NCI-H526 (cell line): ENCODE measurements at regions not wholly inside any gene's neighbourhood (a gene's known extent, or its start where the extent isn't known, plus 50 kb on each side); places are given as distances from the start of the nearest gene placed in this dataset.
"Not testable (repeated sequence)": the region's sequence is repeated elsewhere in the genome, so short reads cannot be mapped to it uniquely, and the experiment has no call there.

Experiments used
- DNase-seq, 2 experiments: peaks; one replicate each; lab custom pipeline; 2025; lab: John Stamatoyannopoulos, UW

- DNase-seq, result no peak
Observed at GRCh38 chr10:28354511-28354910, 51.6 kb upstream of the MPP7 start.

GRCh38 chr10:28355376-28355775 lies 52.5 kb upstream of the MPP7 start:
- DNase-seq, result no peak

- DNase-seq, result no peak
Observed at GRCh38 chr10:28359334-28359733, 56.5 kb upstream of the MPP7 start.

GRCh38 chr10:28360175-28360574 lies 57.3 kb upstream of the MPP7 start:
- no peak for DNase-seq

GRCh38 chr10:28363376-28363775 lies 60.5 kb upstream of the MPP7 start:
- DNase-seq, result no peak

- no peak for DNase-seq
Observed at GRCh38 chr10:28365840-28366239, 63.0 kb upstream of the MPP7 start.

GRCh38 chr10:28366994-28367393 lies 64.1 kb upstream of the MPP7 start:
- no peak for DNase-seq

GRCh38 chr10:28367413-28367812 lies 64.5 kb upstream of the MPP7 start:
- DNase-seq, result no peak

GRCh38 chr10:28367929-28368484 lies 65.1 kb upstream of the MPP7 start:
- no peak for DNase-seq

GRCh38 chr10:28370107-28370835 lies 67.4 kb upstream of the MPP7 start:
- no peak for DNase-seq

GRCh38 chr10:28371638-28372037 lies 68.8 kb upstream of the MPP7 start:
- not testable (repeated sequence) for DNase-seq

GRCh38 chr10:28374036-28374435 lies 71.2 kb upstream of the MPP7 start:
- peak in 1 of 2 experiments; percentile 31 for DNase-seq

GRCh38 chr10:28375399-28376354 lies 72.8 kb upstream of the MPP7 start:
- no peak for DNase-seq

GRCh38 chr10:28378986-28379585 lies 76.2 kb upstream of the MPP7 start:
- no peak for DNase-seq

GRCh38 chr10:28381466-28381865 lies 78.6 kb upstream of the MPP7 start:
- DNase-seq, result no peak

- DNase-seq, result peak; percentile 28 to 79
Observed at GRCh38 chr10:28381903-28382347, 79.1 kb upstream of the MPP7 start.

- no peak for DNase-seq
Observed at GRCh38 chr10:28382525-28383269, 79.8 kb upstream of the MPP7 start.

- no peak for DNase-seq
Observed at GRCh38 chr10:28384557-28384956, 81.7 kb upstream of the MPP7 start.

- no peak for DNase-seq
Observed at GRCh38 chr10:28385748-28386502, 83.1 kb upstream of the MPP7 start.

- no peak for DNase-seq
Observed at GRCh38 chr10:28386503-28386868, 83.6 kb upstream of the MPP7 start.

- DNase-seq, result no peak
Observed at GRCh38 chr10:28387140-28387539, 84.3 kb upstream of the MPP7 start.
